Lower leg skin (tissue), 3 donors: ENCODE measurements at regions not wholly inside any gene's neighbourhood (a gene's known extent, or its start where the extent isn't known, plus 50 kb on each side); places are given as distances from the start of the nearest gene placed in this dataset.

Experiments
- CTCF ChIP-seq, 3 donors: fragments of 450-650 bp; IDR thresholded peaks; one replicate each; pipeline ENCODE4 v1.5.1; 2016; ENCODE audit warnings: antibody characterized with exemption in 3 of 3, mild to moderate bottlenecking in 3 of 3, moderate library complexity in 2 of 3
- POLR2A ChIP-seq, 2 donors: fragments of 450-650 bp; IDR thresholded peaks; one replicate each; pipeline ENCODE4 v1.6.1; 2016 to 2017; ENCODE audit warnings: antibody characterized with exemption in 2 of 2, mild to moderate bottlenecking in 1 of 2, moderate library complexity in 1 of 2

- no peak for TF ChIP-seq CTCF (IDR thresholded peaks at IDR 0.05)
- TF ChIP-seq POLR2A (IDR thresholded peaks at IDR 0.05), result no peak
Measured at GRCh38 chr12:127943481-127944210, 323.3 kb upstream of the TMEM132C start.
